IMR-90 (cell line): ENCODE measurements at regions not wholly inside any gene's neighbourhood (a gene's known extent, or its start where the extent isn't known, plus 50 kb on each side); places are given as distances from the start of the nearest gene placed in this dataset.
"Not testable (repeated sequence)": the region's sequence is repeated elsewhere in the genome, so short reads cannot be mapped to it uniquely, and the experiment has no call there.

ENCODE experiments used
- ATAC-seq: fragments of 200-7000 bp; cut with Tn5 transposase; 2 replicates; pipeline ENCODE4 v1.9.1; 2020; ENCODE audit warnings: low read depth, mild to moderate bottlenecking, moderate library complexity
- BruUV-seq: library from RNA; stranded (reverse); fragments of 400-500 nt; replicated peaks from 2 replicates; lab custom pipeline; 2021; lab: Mats Ljungman, UMichigan
- CTCF ChIA-PET: fragments of 300-600 bp; formaldehyde crosslinking; extraction: SDS; loops from one replicate; lab custom pipeline; 2021; ENCODE audit warnings: antibody characterized with exemption; lab: Yijun Ruan, JAX
- POLR2A ChIA-PET: fragments of 300-600 bp; sonication (Branson Sonifier 250); formaldehyde crosslinking; loops from one replicate; lab custom pipeline; 2022; ENCODE audit warnings: antibody characterized with exemption; ENCODE audit not compliant: unreplicated experiment; lab: Charles Lee
- DNase-seq: peaks from one replicate; pipeline ENCODE4 v3.0.0; 2013
- H2AFZ ChIP-seq: replicated peaks from 2 replicates; pipeline ENCODE3; 2013; ENCODE audit warnings: low read length, mild to moderate bottlenecking; ENCODE audit not compliant: poor library complexity
- H2AK5ac ChIP-seq: 2 replicates; pipeline ENCODE4 v1.6.1; 2013; ENCODE audit warnings: low read depth, low read length, inconsistent platforms
- H2AK9ac ChIP-seq: replicated peaks from 2 replicates; pipeline ENCODE3; 2013; ENCODE audit warnings: mild to moderate bottlenecking, low read depth, low read length, moderate library complexity; ENCODE audit not compliant: poor library complexity
- H2BK120ac ChIP-seq: 2 replicates; pipeline ENCODE4 v1.6.1; 2013; ENCODE audit warnings: low read depth, low read length, inconsistent platforms
- H2BK15ac ChIP-seq: 3 replicates; pipeline ENCODE4 v1.6.1; 2013; ENCODE audit warnings: low read depth, low read length, inconsistent platforms
- H2BK20ac ChIP-seq: 2 replicates; pipeline ENCODE4 v1.6.1; 2013; ENCODE audit warnings: low read depth, mild to moderate bottlenecking, inconsistent platforms, low read length, moderate library complexity
- H2BK5ac ChIP-seq: 2 replicates; pipeline ENCODE4 v1.6.1; 2013; ENCODE audit warnings: mild to moderate bottlenecking, low read depth, low read length, inconsistent platforms; ENCODE audit not compliant: poor library complexity, severe bottlenecking
- H3K14ac ChIP-seq: replicated peaks from 2 replicates; pipeline ENCODE4 v1.6.1; 2013; ENCODE audit warnings: low read depth, low read length, inconsistent platforms
- H3K18ac ChIP-seq: 2 replicates; pipeline ENCODE4 v1.6.1; 2013; ENCODE audit warnings: low read depth, low read length, control low read depth
- H3K23ac ChIP-seq: 2 replicates; pipeline ENCODE4 v1.6.1; 2013; ENCODE audit warnings: low read depth, low read length, inconsistent platforms
- H3K27ac ChIP-seq: 2 replicates; pipeline ENCODE4 v1.5.1; 2013; ENCODE audit warnings: mild to moderate bottlenecking, control low read depth, low read length; ENCODE audit not compliant: insufficient read depth
- H3K27me3 ChIP-seq: 2 replicates; pipeline ENCODE4 v1.6.1; 2013; ENCODE audit warnings: low read length; ENCODE audit not compliant: control insufficient read depth, insufficient read depth
- H3K36me3 ChIP-seq: 2 replicates; pipeline ENCODE4 v1.6.1; 2013; ENCODE audit warnings: low read length, mixed read lengths; ENCODE audit not compliant: control insufficient read depth, insufficient read depth
- H3K4ac ChIP-seq: 2 replicates; pipeline ENCODE4 v1.6.1; 2013; ENCODE audit warnings: low read depth, low read length, inconsistent platforms
- H3K4me1 ChIP-seq: 2 replicates; pipeline ENCODE4 v1.6.1; 2013; ENCODE audit warnings: low read length, mixed read lengths; ENCODE audit not compliant: control insufficient read depth, insufficient read depth
- H3K4me2 ChIP-seq: 2 replicates; pipeline ENCODE4 v1.6.1; 2013; ENCODE audit warnings: low read depth, mild to moderate bottlenecking, control low read depth, low read length, moderate library complexity
- H3K4me3 ChIP-seq: 2 replicates; pipeline ENCODE4 v1.5.1; 2013; ENCODE audit warnings: low read depth, mild to moderate bottlenecking, control low read depth, low read length, moderate library complexity; ENCODE audit not compliant: insufficient read depth
- H3K56ac ChIP-seq: 2 replicates; pipeline ENCODE4 v1.6.1; 2013; ENCODE audit warnings: low read length, inconsistent platforms; ENCODE audit not compliant: insufficient read depth; ENCODE audit errors: extremely low read depth
- H3K79me1 ChIP-seq, 2 experiments: 2 replicates each; pipeline ENCODE4 v1.6.1; 2013; ENCODE audit warnings: low read length in 2 of 2, inconsistent platforms in 1 of 2, low read depth in 1 of 2
- H3K9ac ChIP-seq: 2 replicates; pipeline ENCODE4 v1.6.1; 2013; ENCODE audit warnings: low read depth, low read length, control low read depth
- H3K9me1 ChIP-seq: 2 replicates; pipeline ENCODE4 v1.6.1; 2013; ENCODE audit warnings: low read length, inconsistent platforms; ENCODE audit not compliant: insufficient read depth
- H3K9me3 ChIP-seq: 2 replicates; pipeline ENCODE4 v1.6.1; 2013; ENCODE audit warnings: low read length; ENCODE audit not compliant: control insufficient read depth, insufficient read depth
- H4K20me1 ChIP-seq: 2 replicates; pipeline ENCODE4 v1.6.1; 2013; ENCODE audit warnings: low read length, inconsistent platforms; ENCODE audit not compliant: insufficient read depth
- H4K5ac ChIP-seq: 2 replicates; pipeline ENCODE4 v1.6.1; 2013; ENCODE audit warnings: mild to moderate bottlenecking, low read depth, low read length, control low read depth
- H4K8ac ChIP-seq, 2 experiments: 2 replicates each; pipeline ENCODE4 v1.6.1; 2013; ENCODE audit warnings: low read depth in 2 of 2, low read length in 2 of 2, control low read depth in 1 of 2, inconsistent platforms in 1 of 2
- H4K91ac ChIP-seq: 2 replicates; pipeline ENCODE4 v1.6.1; 2013; ENCODE audit warnings: low read depth, low read length, inconsistent platforms; ENCODE audit not compliant: insufficient read depth
- WGBS, 2 experiments: methylation state at CpG; one replicate each; pipeline versions ENCODE4 v1.1.5 to v1.1.7; 2013; ENCODE audit warnings: missing lambda C conversion rate in 2 of 2; ENCODE audit not compliant: insufficient read length in 1 of 2; ENCODE audit errors: extremely low coverage in 2 of 2; 5-methylcytosine and 5-hydroxymethylcytosine counted together
- dilution Hi-C: fragments of 300-500 bp; cut with HindIII; formaldehyde crosslinking; loops from one replicate; pipeline ENCODE4 v1.14.3; 2018; ENCODE audit warnings: low sequenced_read_pairs; ENCODE audit not compliant: unreplicated experiment
- in situ Hi-C: fragments of 300-500 bp; cut with MboI; formaldehyde crosslinking; loops from 3 replicates; pipeline ENCODE4 v1.14.3; 2019; ENCODE audit warnings: low sequenced_read_pairs, inconsistent platforms, mixed read lengths
- intact Hi-C: fragments of 100-400 bp; cut with micrococcal nuclease; formaldehyde crosslinking; loops from 2 replicates; pipeline ENCODE4 v1.10.0; 2022

- H4K20me1 ChIP-seq, H3K18ac ChIP-seq, H2AK5ac ChIP-seq, H3K4me2 ChIP-seq, dilution Hi-C loops, H3K23ac ChIP-seq, POLR2A ChIA-PET, H2BK120ac ChIP-seq, H2AK9ac ChIP-seq, H3K4me3 ChIP-seq, H3K9ac ChIP-seq, H3K4me1 ChIP-seq, H3K27ac ChIP-seq, H3K9me3 ChIP-seq, H3K56ac ChIP-seq, H3K36me3 ChIP-seq, H2BK20ac ChIP-seq, H2BK5ac ChIP-seq, ATAC-seq, H4K5ac ChIP-seq, intact Hi-C loops, H3K4ac ChIP-seq, BruUV-seq, H3K9me1 ChIP-seq, DNase-seq, H2AFZ ChIP-seq, H2BK15ac ChIP-seq, CTCF ChIA-PET, H3K27me3 ChIP-seq, H4K8ac ChIP-seq, H3K14ac ChIP-seq, H4K91ac ChIP-seq, H3K79me1 ChIP-seq, in situ Hi-C loops: not testable (repeated sequence)
- no CpG with 5 or more reads among the region's 2 CpGs for WGBS, 2 experiments
Measured at GRCh38 chr9:42358626-42359247, 175.3 kb downstream of the SPATA31A6 start.

- H2BK5ac ChIP-seq, H3K4ac ChIP-seq, H3K18ac ChIP-seq, H3K56ac ChIP-seq, POLR2A ChIA-PET, H2AK5ac ChIP-seq, in situ Hi-C loops, H3K9me1 ChIP-seq, H2AK9ac ChIP-seq, H2AFZ ChIP-seq, H2BK120ac ChIP-seq, H4K5ac ChIP-seq, DNase-seq, H3K27me3 ChIP-seq, H3K4me3 ChIP-seq, H3K9ac ChIP-seq, BruUV-seq, CTCF ChIA-PET, dilution Hi-C loops, H2BK20ac ChIP-seq, ATAC-seq, H2BK15ac ChIP-seq, H3K4me1 ChIP-seq, H3K36me3 ChIP-seq, H4K91ac ChIP-seq, H3K27ac ChIP-seq, H3K14ac ChIP-seq, intact Hi-C loops, H3K9me3 ChIP-seq, H4K8ac ChIP-seq, H3K23ac ChIP-seq, H3K4me2 ChIP-seq, H4K20me1 ChIP-seq, H3K79me1 ChIP-seq: not testable (repeated sequence)
- WGBS, 2 experiments, result 80% methylated on average over 1 of the region's 4 CpGs; no CpG with 5 or more reads in 1 of the 2 experiments
Measured at GRCh38 chr9:42364410-42365243, 181.2 kb downstream of the SPATA31A6 start.
